RWPE2 (cell line): ENCODE measurements at regions not wholly inside any gene's neighbourhood (a gene's known extent, or its start where the extent isn't known, plus 50 kb on each side); places are given as distances from the start of the nearest gene placed in this dataset.

Experiments
- ATAC-seq: fragments of 200-7000 bp; cut with Tn5 transposase; 3 replicates; pipeline ENCODE4 v1.9.1; 2021; ENCODE audit warnings: low read depth
- DNase-seq: peaks from one replicate; pipeline ENCODE4 v3.0.0-alpha.2; 2020; ENCODE audit warnings: low spot score
- H3K27ac ChIP-seq: fragments of 450-650 bp; 2 replicates; pipeline ENCODE4 v1.5.1; 2017; ENCODE audit warnings: mild to moderate bottlenecking; ENCODE audit not compliant: poor library complexity, severe bottlenecking
- H3K27me3 ChIP-seq: fragments of 250-450 bp; sonication (Bioruptor Pico); 2 replicates; pipeline ENCODE4 v1.5.1; 2021; ENCODE audit warnings: mild to moderate bottlenecking, moderate library complexity; ENCODE audit not compliant: insufficient read depth, poor library complexity, severe bottlenecking
- H3K36me3 ChIP-seq: fragments of 250-450 bp; sonication (Bioruptor Pico); 2 replicates; pipeline ENCODE4 v1.5.1; 2020; ENCODE audit warnings: low read depth, mild to moderate bottlenecking, moderate library complexity
- H3K4me1 ChIP-seq: fragments of 250-450 bp; sonication (Bioruptor Pico); 2 replicates; pipeline ENCODE4 v1.5.1; 2021; ENCODE audit warnings: mild to moderate bottlenecking, moderate library complexity; ENCODE audit not compliant: insufficient read depth, poor library complexity, severe bottlenecking
- H3K4me3 ChIP-seq: fragments of 250-450 bp; sonication (Bioruptor Pico); 2 replicates; pipeline ENCODE4 v1.5.1; 2021; ENCODE audit warnings: mild to moderate bottlenecking, moderate library complexity; ENCODE audit not compliant: severe bottlenecking
- H3K9me3 ChIP-seq: fragments of 250-450 bp; sonication (Bioruptor Pico); 2 replicates; pipeline ENCODE4 v1.5.1; 2021; ENCODE audit warnings: mild to moderate bottlenecking, moderate library complexity; ENCODE audit not compliant: severe bottlenecking
- TF ChIP-seq, protein P1 (sequence below): fragments of 450-650 bp; IDR thresholded peaks from one replicate; pipeline ENCODE4 v1.5.1; 2017; ENCODE audit warnings: mild to moderate bottlenecking, moderate library complexity; ENCODE audit not compliant: poor library complexity, severe bottlenecking

DNA sequence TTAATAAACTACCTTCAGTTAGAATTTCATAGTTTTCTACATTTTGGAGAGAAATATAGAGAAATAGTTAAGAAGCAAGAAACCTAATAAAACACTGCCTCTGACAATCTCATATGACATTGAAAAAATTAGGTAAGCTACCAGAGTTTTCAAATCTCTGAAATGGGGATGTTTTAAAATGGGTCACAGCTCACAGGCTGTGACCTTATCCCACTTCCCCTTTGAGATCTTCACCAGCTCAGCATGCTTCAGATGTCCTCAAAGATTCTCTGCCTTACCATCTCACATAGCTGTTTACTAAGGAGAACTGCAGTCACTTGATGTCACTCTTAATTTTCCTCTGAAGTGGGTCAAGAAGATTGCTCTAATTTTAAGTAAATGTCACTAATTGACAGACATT is 717.8 kb downstream of the JRKL start:
- no peak overlapping the region for H3K27ac ChIP-seq
- no peaks in the 10 kb centered on the region for H3K9me3 ChIP-seq
- peaks cover 3% of the 10 kb centered on the region for H3K27me3 ChIP-seq
- DNase-seq (no peak), ATAC-seq (no peak)
- H3K4me1 ChIP-seq, result no peaks in the 10 kb centered on the region
- TF ChIP-seq, protein P1, sequence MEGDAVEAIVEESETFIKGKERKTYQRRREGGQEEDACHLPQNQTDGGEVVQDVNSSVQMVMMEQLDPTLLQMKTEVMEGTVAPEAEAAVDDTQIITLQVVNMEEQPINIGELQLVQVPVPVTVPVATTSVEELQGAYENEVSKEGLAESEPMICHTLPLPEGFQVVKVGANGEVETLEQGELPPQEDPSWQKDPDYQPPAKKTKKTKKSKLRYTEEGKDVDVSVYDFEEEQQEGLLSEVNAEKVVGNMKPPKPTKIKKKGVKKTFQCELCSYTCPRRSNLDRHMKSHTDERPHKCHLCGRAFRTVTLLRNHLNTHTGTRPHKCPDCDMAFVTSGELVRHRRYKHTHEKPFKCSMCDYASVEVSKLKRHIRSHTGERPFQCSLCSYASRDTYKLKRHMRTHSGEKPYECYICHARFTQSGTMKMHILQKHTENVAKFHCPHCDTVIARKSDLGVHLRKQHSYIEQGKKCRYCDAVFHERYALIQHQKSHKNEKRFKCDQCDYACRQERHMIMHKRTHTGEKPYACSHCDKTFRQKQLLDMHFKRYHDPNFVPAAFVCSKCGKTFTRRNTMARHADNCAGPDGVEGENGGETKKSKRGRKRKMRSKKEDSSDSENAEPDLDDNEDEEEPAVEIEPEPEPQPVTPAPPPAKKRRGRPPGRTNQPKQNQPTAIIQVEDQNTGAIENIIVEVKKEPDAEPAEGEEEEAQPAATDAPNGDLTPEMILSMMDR, result no peak
- no peak overlapping the region for H3K4me3 ChIP-seq
- no peaks in the 10 kb centered on the region for H3K36me3 ChIP-seq

DNA sequence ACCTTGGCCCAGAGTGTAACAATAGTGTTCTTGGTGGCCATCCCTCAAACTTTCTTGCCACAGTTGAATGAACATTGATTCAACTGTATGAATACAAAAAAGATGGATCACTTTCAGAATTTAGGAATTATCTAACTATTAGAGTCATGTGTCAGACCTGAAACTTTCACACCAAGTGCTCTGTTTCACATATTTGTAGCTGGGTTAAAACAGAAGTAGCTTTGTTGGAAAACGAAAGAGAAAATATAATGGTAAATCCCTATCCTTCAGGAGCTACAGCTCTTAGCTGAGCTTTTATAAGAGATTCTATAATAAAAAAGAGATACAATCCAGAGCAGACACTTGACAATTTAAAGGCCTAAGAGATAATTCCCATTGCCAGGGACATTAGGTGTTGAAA is 719.3 kb downstream of the JRKL start:
- H3K4me1 ChIP-seq, result no peaks in the 10 kb centered on the region
- H3K9me3 ChIP-seq, result no peaks in the 10 kb centered on the region
- no peak overlapping the region for H3K4me3 ChIP-seq
- H3K27ac ChIP-seq, result no peak overlapping the region
- TF ChIP-seq, protein P1, result no peak
- H3K27me3 ChIP-seq, result peaks cover 3% of the 10 kb centered on the region
- no peaks in the 10 kb centered on the region for H3K36me3 ChIP-seq
- ATAC-seq (no peak), DNase-seq (no peak)

DNA sequence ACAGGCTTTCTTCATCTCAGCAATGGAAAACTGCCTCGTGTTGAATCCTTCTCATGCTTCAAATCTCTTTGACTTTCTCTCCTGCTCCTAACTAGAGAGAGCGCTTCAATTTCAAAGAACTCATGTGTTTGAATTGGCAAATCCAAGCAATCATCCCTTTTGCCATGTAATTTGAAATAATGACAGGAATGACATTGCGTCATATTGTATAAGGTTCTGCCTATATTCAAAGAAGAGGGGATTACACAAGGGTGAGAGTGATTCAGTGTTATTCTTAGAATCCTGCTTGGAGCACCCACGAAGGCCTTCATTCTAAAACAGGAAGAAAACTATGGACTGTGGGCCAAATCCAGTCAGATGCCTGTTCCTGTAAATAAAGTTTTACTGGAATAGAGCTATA is 720.6 kb downstream of the JRKL start:
- H3K4me3 ChIP-seq, result no peak overlapping the region
- TF ChIP-seq, protein P1, result no peak
- ATAC-seq (no peak), DNase-seq (no peak)
- no peak overlapping the region for H3K27ac ChIP-seq
- no peaks in the 10 kb centered on the region for H3K9me3 ChIP-seq
- H3K4me1 ChIP-seq, result no peaks in the 10 kb centered on the region
- no peaks in the 10 kb centered on the region for H3K36me3 ChIP-seq
- H3K27me3 ChIP-seq, result peaks cover 3% of the 10 kb centered on the region

DNA sequence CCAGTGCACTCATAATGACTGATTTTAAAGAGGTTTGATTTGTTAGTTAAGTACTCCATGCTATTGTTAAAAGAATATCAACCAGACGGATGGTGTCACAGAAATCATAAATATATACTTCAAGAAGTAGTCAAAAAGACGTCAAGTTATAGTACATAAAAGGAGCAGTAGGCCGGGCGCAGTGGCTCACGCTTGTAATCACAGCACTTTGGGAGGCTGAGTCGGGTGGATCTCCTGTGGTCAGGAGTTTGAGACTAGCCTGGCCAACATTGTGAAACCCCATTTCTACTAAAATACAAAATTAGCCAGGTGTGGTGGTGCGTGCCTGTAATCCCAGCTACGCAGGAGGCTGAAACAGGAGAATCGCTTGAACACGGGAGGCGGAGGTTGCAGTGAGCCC is 721.7 kb downstream of the JRKL start:
- no peak for DNase-seq
- H3K27me3 ChIP-seq, result peaks cover 3% of the 10 kb centered on the region
- no peak overlapping the region for H3K27ac ChIP-seq
- no peak overlapping the region for H3K4me3 ChIP-seq
- H3K36me3 ChIP-seq, result no peaks in the 10 kb centered on the region
- ATAC-seq, result no peak
- TF ChIP-seq, protein P1, result no peak
- H3K4me1 ChIP-seq, result no peaks in the 10 kb centered on the region
- H3K9me3 ChIP-seq, result no peaks in the 10 kb centered on the region

DNA sequence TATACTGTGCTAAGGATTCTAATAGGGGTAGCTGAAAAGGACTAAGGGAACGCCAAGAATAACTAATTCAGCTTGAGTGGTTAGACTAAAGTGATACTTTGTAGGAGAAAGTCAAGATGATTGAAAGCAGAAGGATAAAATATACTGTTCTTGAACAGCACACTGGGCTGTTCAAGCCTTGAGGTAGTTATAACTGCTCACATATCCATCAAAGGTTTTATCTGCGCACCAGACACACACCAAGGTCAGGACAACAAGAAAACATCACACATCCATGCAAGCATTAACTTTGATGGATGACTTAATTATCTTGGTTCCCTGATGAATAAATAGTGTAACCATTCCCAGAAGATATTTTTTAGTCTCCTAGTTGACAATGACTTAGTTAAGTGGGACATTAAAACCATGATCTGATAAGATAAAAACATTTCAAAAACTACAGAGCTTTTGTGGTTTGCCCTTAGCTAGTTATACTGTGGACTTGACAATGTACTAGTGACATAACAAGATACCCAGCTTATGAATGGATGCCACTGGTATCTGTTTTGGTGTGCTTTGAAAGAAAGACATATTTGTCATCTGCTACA is 728.9 kb downstream of the JRKL start:
- ATAC-seq (no peak), DNase-seq (no peak)
- no peaks in the 10 kb centered on the region for H3K4me1 ChIP-seq
- TF ChIP-seq, protein P1, result no peak
- H3K9me3 ChIP-seq, result no peaks in the 10 kb centered on the region
- H3K27ac ChIP-seq, result no peak overlapping the region
- H3K27me3 ChIP-seq, result no peaks in the 10 kb centered on the region
- H3K4me3 ChIP-seq, result no peak overlapping the region
- no peaks in the 10 kb centered on the region for H3K36me3 ChIP-seq
